H1 (cell line): ENCODE measurements at regions not wholly inside any gene's neighbourhood (a gene's known extent, or its start where the extent isn't known, plus 50 kb on each side); places are given as distances from the start of the nearest gene placed in this dataset.

Experiments
- CTCF ChIA-PET: fragments of 300-600 bp; sonication (Branson Sonifier 250); formaldehyde crosslinking; loops from one replicate; lab custom pipeline; 2021; ENCODE audit not compliant: partially characterized antibody; lab: Charles Lee
- POLR2A ChIA-PET: fragments of 300-600 bp; sonication (Branson Sonifier 250); formaldehyde crosslinking; loops from one replicate; lab custom pipeline; 2021; ENCODE audit warnings: inconsistent platforms; ENCODE audit not compliant: partially characterized antibody; lab: Charles Lee
- DNase-seq, 2 experiments: peaks; one replicate each; pipeline versions ENCODE4 v3.0.0 to v3.0.0-alpha.2; 2010 to 2022; ENCODE audit warnings: low spot score in 2 of 2, low read depth in 1 of 2, mixed read lengths in 1 of 2
- FAIRE-seq: peaks from 2 replicates; lab custom pipeline; 2011; peaks lifted over from hg19 to GRCh38; lab: Jason Lieb, UNC
- H2AFZ ChIP-seq: 2 replicates; pipeline ENCODE4 v1.8.1; 2012; ENCODE audit warnings: low read length, inconsistent platforms
- H2AK5ac ChIP-seq: 2 replicates; pipeline ENCODE4 v1.6.1; 2013; ENCODE audit warnings: low read depth, low read length
- H2BK120ac ChIP-seq: replicated peaks from 2 replicates; pipeline ENCODE3; 2013; ENCODE audit warnings: low read depth, low read length, inconsistent platforms
- H2BK12ac ChIP-seq: 2 replicates; pipeline ENCODE4 v1.6.1; 2013; ENCODE audit warnings: low read depth, low read length
- H2BK15ac ChIP-seq: 2 replicates; pipeline ENCODE4 v1.6.1; 2013; ENCODE audit warnings: low read length
- H2BK20ac ChIP-seq: 2 replicates; pipeline ENCODE4 v1.6.1; 2013; ENCODE audit warnings: low read length
- H2BK5ac ChIP-seq: 2 replicates; pipeline ENCODE4 v1.6.1; 2013; ENCODE audit warnings: low read depth, low read length
- H3K14ac ChIP-seq: 2 replicates; pipeline ENCODE4 v1.6.1; 2013; ENCODE audit warnings: inconsistent platforms; ENCODE audit not compliant: insufficient read length
- H3K18ac ChIP-seq: 2 replicates; pipeline ENCODE4 v1.6.1; 2013; ENCODE audit warnings: low read length; ENCODE audit errors: extremely low read depth
- H3K23ac ChIP-seq: 2 replicates; pipeline ENCODE4 v1.6.1; 2013; ENCODE audit warnings: inconsistent platforms; ENCODE audit not compliant: insufficient read length
- H3K23me2 ChIP-seq: 2 replicates; pipeline ENCODE4 v1.6.1; 2013; ENCODE audit warnings: low read depth, low read length
- H3K27ac ChIP-seq: 2 replicates; pipeline ENCODE4 v1.6.1; 2011; ENCODE audit warnings: low read depth, low read length, inconsistent platforms
- H3K27me3 ChIP-seq, 4 experiments: replicated peaks in 1 of 4; 1 replicate in 1 of 4; 2 replicates in 3 of 4; pipeline versions ENCODE4 v1.6.1 to v1.8.1; 2011 to 2013; ENCODE audit warnings: low read length in 3 of 4, mild to moderate bottlenecking in 3 of 4, inconsistent platforms in 2 of 4, mixed read lengths in 2 of 4, moderate library complexity in 1 of 4; ENCODE audit not compliant: control insufficient read depth in 3 of 4, insufficient read depth in 3 of 4; ENCODE audit errors: extremely low read depth in 1 of 4
- H3K36me3 ChIP-seq, 4 experiments: 2 replicates each; pipeline versions ENCODE4 v1.6.1 to v1.8.1; 2011 to 2013; ENCODE audit warnings: mild to moderate bottlenecking in 4 of 4, low read length in 3 of 4, moderate library complexity in 2 of 4, control low read depth in 1 of 4, inconsistent platforms in 1 of 4; ENCODE audit not compliant: insufficient read depth in 4 of 4, control insufficient read depth in 2 of 4
- H3K4ac ChIP-seq: replicated peaks from 2 replicates; pipeline ENCODE3; 2013; ENCODE audit warnings: low read length, low read depth, mixed read lengths, inconsistent platforms; ENCODE audit not compliant: insufficient read length
- H3K4me1 ChIP-seq, 4 experiments: replicated peaks in 1 of 4; 1 replicate in 1 of 4; 2 replicates in 3 of 4; pipeline versions ENCODE4 v1.6.1 to v1.8.1; 2011 to 2013; ENCODE audit warnings: low read length in 3 of 4, inconsistent platforms in 2 of 4, mixed read lengths in 1 of 4; ENCODE audit not compliant: insufficient read depth in 4 of 4, control insufficient read depth in 3 of 4
- H3K4me2 ChIP-seq, 2 experiments: 2 replicates each; pipeline versions ENCODE4 v1.6.1 to v1.8.1; 2011 to 2013; ENCODE audit warnings: low read depth in 2 of 2, low read length in 2 of 2, control low read depth in 1 of 2, inconsistent platforms in 1 of 2, mild to moderate bottlenecking in 1 of 2; ENCODE audit not compliant: insufficient read depth in 1 of 2
- H3K4me3 ChIP-seq, 4 experiments: fragments of 200-600, 300-600 bp in 1 of 4; sonication (generic), shearing (Covaris generic), sonication (Bioruptor Twin) in 1 of 4; 2 replicates each; pipeline versions ENCODE4 v1.5.1 to v1.8.1; 2011 to 2016; ENCODE audit warnings: low read length in 4 of 4, low read depth in 3 of 4, control low read depth in 2 of 4, inconsistent platforms in 2 of 4, mild to moderate bottlenecking in 2 of 4, mixed read lengths in 1 of 4, moderate library complexity in 1 of 4; ENCODE audit not compliant: insufficient read depth in 2 of 4; ENCODE audit errors: extremely low read depth in 1 of 4
- H3K56ac ChIP-seq: replicated peaks from 2 replicates; pipeline ENCODE3; 2013; ENCODE audit warnings: low read depth, mild to moderate bottlenecking, mixed read lengths, low read length, inconsistent platforms; ENCODE audit not compliant: insufficient read length
- H3K79me1 ChIP-seq: 2 replicates; pipeline ENCODE4 v1.6.1; 2013; ENCODE audit warnings: low read depth, low read length, control low read depth
- H3K79me2 ChIP-seq, 2 experiments: 2 replicates each; pipeline versions ENCODE4 v1.6.1 to v1.8.1; 2012 to 2013; ENCODE audit warnings: low read length in 2 of 2, mild to moderate bottlenecking in 2 of 2, inconsistent platforms in 1 of 2; ENCODE audit not compliant: insufficient read depth in 2 of 2, control insufficient read depth in 1 of 2
- H3K9ac ChIP-seq, 4 experiments: replicated peaks in 1 of 4; 1 replicate in 1 of 4; 2 replicates in 3 of 4; pipeline versions ENCODE4 v1.6.1 to v1.8.1; 2011 to 2013; ENCODE audit warnings: low read depth in 3 of 4, low read length in 3 of 4, control low read depth in 2 of 4, mild to moderate bottlenecking in 2 of 4, moderate library complexity in 2 of 4, inconsistent platforms in 1 of 4; ENCODE audit errors: extremely low read depth in 1 of 4
- H3K9me3 ChIP-seq, 2 experiments: 2 replicates each; pipeline versions ENCODE4 v1.6.1 to v1.8.1; 2012 to 2013; ENCODE audit warnings: mild to moderate bottlenecking in 2 of 2, moderate library complexity in 2 of 2, control low read depth in 1 of 2, inconsistent platforms in 1 of 2, low read depth in 1 of 2, low read length in 1 of 2, mixed read lengths in 1 of 2; ENCODE audit not compliant: insufficient read depth in 2 of 2
- H4K20me1 ChIP-seq, 2 experiments: replicated peaks in 1 of 2; 2 replicates each; pipeline versions ENCODE3 to v1.8.1; 2011 to 2013; ENCODE audit warnings: inconsistent platforms in 2 of 2, low read length in 2 of 2, mild to moderate bottlenecking in 1 of 2; ENCODE audit not compliant: insufficient read depth in 2 of 2, control insufficient read depth in 1 of 2
- H4K5ac ChIP-seq: 2 replicates; pipeline ENCODE4 v1.6.1; 2013; ENCODE audit warnings: low read length, low read depth, mixed read lengths, inconsistent platforms; ENCODE audit not compliant: insufficient read length
- H4K8ac ChIP-seq: 2 replicates; pipeline ENCODE4 v1.8.0; 2013; ENCODE audit warnings: mild to moderate bottlenecking, moderate library complexity, low read length, inconsistent platforms; ENCODE audit not compliant: insufficient read depth; ENCODE audit errors: extremely low read depth
- H4K91ac ChIP-seq: replicated peaks from 2 replicates; pipeline ENCODE3; 2013; ENCODE audit warnings: low read length, mixed read lengths, inconsistent platforms; ENCODE audit not compliant: insufficient read length
- ATF2 ChIP-seq: IDR thresholded peaks from 2 replicates; pipeline ENCODE4 v1.6.1; 2012; ENCODE audit warnings: low read length, inconsistent platforms
- BRCA1 ChIP-seq: IDR thresholded peaks from 2 replicates; pipeline ENCODE4 v1.6.1; 2012; ENCODE audit warnings: low read depth, low read length, improper control_type of control experiment
- CBX5 ChIP-seq: fragments of 300-800, 300-1000 bp; sonication (generic); IDR thresholded peaks from 2 replicates; pipeline ENCODE4 v1.7.1; 2016; ENCODE audit warnings: antibody characterized with exemption, low read length, low read depth
- MAX ChIP-seq: IDR thresholded peaks from 2 replicates; pipeline ENCODE4 v1.6.1; 2012; ENCODE audit warnings: inconsistent platforms
- PHF8 ChIP-seq: fragments of 200-600 bp; sonication (generic); conservative IDR thresholded peaks from 2 replicates; pipeline ENCODE4 v1.7.1; 2012; ENCODE audit warnings: low read depth, mild to moderate bottlenecking, inconsistent platforms, low read length, moderate library complexity
- RBBP5 ChIP-seq: IDR thresholded peaks from 2 replicates; pipeline ENCODE4 v1.7.1; 2012; ENCODE audit warnings: low read depth, mild to moderate bottlenecking, inconsistent platforms, low read length, moderate library complexity, borderline replicate concordance
- SP1 ChIP-seq: IDR thresholded peaks from 2 replicates; pipeline ENCODE4 v1.6.1; 2011; ENCODE audit warnings: low read depth, low read length
- SUZ12 ChIP-seq: fragments of 200-600 bp; sonication (generic); IDR thresholded peaks from 2 replicates; pipeline ENCODE4 v1.6.1; 2012; ENCODE audit warnings: mild to moderate bottlenecking, inconsistent platforms, low read length, moderate library complexity, mixed read lengths
- TAF1 ChIP-seq: IDR thresholded peaks from 2 replicates; pipeline ENCODE4 v1.6.1; 2011; ENCODE audit warnings: mild to moderate bottlenecking, low read depth, low read length
- YY1 ChIP-seq: IDR thresholded peaks from 2 replicates; pipeline ENCODE4 v1.6.1; 2011; ENCODE audit warnings: low read depth, mild to moderate bottlenecking, low read length
- WGBS, 2 experiments: shearing (Covaris generic) in 1 of 2; methylation state at CpG; one replicate each; pipeline versions ENCODE4 v1.1.6 to v1.1.7; 2013 to 2015; ENCODE audit warnings: low lambda C conversion rate in 2 of 2, mixed read lengths in 2 of 2, inconsistent platforms in 1 of 2, low coverage in 1 of 2, missing lambda C conversion rate in 1 of 2; ENCODE audit not compliant: insufficient replicate concordance in 2 of 2, insufficient coverage in 1 of 2, insufficient read length in 1 of 2; ENCODE audit errors: extremely low coverage in 1 of 2, missing lambda C conversion rate in 1 of 2; 5-methylcytosine and 5-hydroxymethylcytosine counted together
- TF ChIP-seq, protein P1 (sequence below): IDR thresholded peaks from 2 replicates; pipeline ENCODE4 v1.6.1; 2012; ENCODE audit warnings: inconsistent platforms

DNA sequence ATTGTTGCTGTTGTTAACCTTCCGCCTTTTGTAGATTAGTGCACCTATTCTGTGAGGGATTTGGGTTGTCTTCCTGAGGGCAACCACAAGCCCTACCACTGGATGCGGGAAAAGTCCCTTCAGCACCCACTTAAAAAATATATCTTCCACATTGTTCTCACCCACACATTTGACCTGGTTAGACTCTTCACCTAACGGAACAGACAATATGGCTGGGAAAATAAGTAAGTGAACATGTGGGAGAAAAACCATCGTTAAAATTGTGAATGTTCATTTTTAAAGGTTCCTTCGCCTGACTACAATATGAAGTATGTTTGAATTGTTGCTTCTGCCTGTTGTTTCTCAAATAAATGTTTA lies 72.0 kb upstream of the MPEG1 start:
- Histone ChIP-seq H4K8ac (no peak overlapping the region), H3K79me2 (no peaks in the 10 kb centered on the region), H3K4me1 (no peaks in the 10 kb centered on the region), H3K36me3 (no peaks in the 10 kb centered on the region), H2AK5ac (no peak overlapping the region), H2BK12ac (no peak overlapping the region), H2BK20ac (no peak overlapping the region), H3K23me2 (no peaks in the 10 kb centered on the region), H3K79me1 (no peaks in the 10 kb centered on the region), H3K4me2 (no peak overlapping the region), H2BK120ac (no peak overlapping the region), H2BK15ac (no peak overlapping the region), H2BK5ac (no peak overlapping the region), H3K9me3 (peaks cover 0 to 2% of the 10 kb centered on the region in 2 experiments; a peak in 1 of 4 replicates), H2AFZ (no peak overlapping the region), H3K14ac (no peak overlapping the region), H3K56ac (no peak overlapping the region), H3K4ac (no peak overlapping the region), H3K27me3 (no peaks in the 10 kb centered on the region; a peak in 1 of 7 replicates), H3K9ac (no peak overlapping the region), H3K27ac (no peak overlapping the region), H4K5ac (no peak overlapping the region), H4K91ac (no peak overlapping the region), H3K18ac (no peak overlapping the region), H4K20me1 (no peaks in the 10 kb centered on the region), H3K4me3 (no peak overlapping the region), H3K23ac (no peak overlapping the region)
- no peak for FAIRE-seq
- no peak for DNase-seq
- no peak for TF ChIP-seq SP1
- no peak for TF ChIP-seq BRCA1
- no peak for TF ChIP-seq RBBP5
- TF ChIP-seq ATF2: no peak
- TF ChIP-seq, protein P1, sequence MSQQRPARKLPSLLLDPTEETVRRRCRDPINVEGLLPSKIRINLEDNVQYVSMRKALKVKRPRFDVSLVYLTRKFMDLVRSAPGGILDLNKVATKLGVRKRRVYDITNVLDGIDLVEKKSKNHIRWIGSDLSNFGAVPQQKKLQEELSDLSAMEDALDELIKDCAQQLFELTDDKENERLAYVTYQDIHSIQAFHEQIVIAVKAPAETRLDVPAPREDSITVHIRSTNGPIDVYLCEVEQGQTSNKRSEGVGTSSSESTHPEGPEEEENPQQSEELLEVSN: no peak
- TF ChIP-seq PHF8: no peak
- TF ChIP-seq CBX5: no peak
- TF ChIP-seq MAX: no peak
- no peak for TF ChIP-seq TAF1
- no peak for TF ChIP-seq SUZ12
- TF ChIP-seq YY1: no peak
- WGBS, 2 experiments: 74% methylated on average over 5 of the region's 5 CpGs; no CpG with 5 or more reads in 1 of the 2 experiments
- CTCF ChIA-PET: interaction anchor here (2.2 kb wide), 1 partner anchor 19 kb away, joined by 8 read pairs; no protein-coding TSS in a partner anchor
- POLR2A ChIA-PET: no interaction called here
